ENCODE measurements at regions not wholly inside any gene's neighbourhood (a gene's known extent, or its start where the extent isn't known, plus 50 kb on each side); places are given as distances from the start of the nearest gene placed in this dataset.

GRCh38 chr9:100911273-100911672 is 117.3 kb upstream of the PLPPR1 start:
- Histone ChIP-seq H3K4me1 (ENCODE audit: insufficient read depth, poor library complexity, severe bottlenecking) (no peaks in the 10 kb centered on the region), H3K27ac (ENCODE audit: poor library complexity, severe bottlenecking) (no peak overlapping the region), H3K36me3 (ENCODE audit: low read depth) (no peaks in the 10 kb centered on the region), H3K4me3 (ENCODE audit: severe bottlenecking) (no peak overlapping the region), H3K9me3 (ENCODE audit: severe bottlenecking) (no peaks in the 10 kb centered on the region), H3K27me3 (ENCODE audit: insufficient read depth, poor library complexity, severe bottlenecking) (no peaks in the 10 kb centered on the region)
- ATAC-seq (ENCODE audit: low read depth), result no peak
- DNase-seq (ENCODE audit: low spot score), result no peak
- no peak for TF ChIP-seq CTCF (IDR thresholded peaks at IDR 0.05; ENCODE audit: poor library complexity, severe bottlenecking)

GRCh38 chr9:100913257-100913656 is 115.3 kb upstream of the PLPPR1 start:
- no peak for DNase-seq (ENCODE audit: low spot score)
- H3K4me3 ChIP-seq (ENCODE audit: severe bottlenecking), result no peak overlapping the region

GRCh38 chr9:100914266-100914665 is 114.3 kb upstream of the PLPPR1 start:
- DNase-seq (ENCODE audit: low spot score) (no peak), ATAC-seq (ENCODE audit: low read depth) (no peak)
- no peaks in the 10 kb centered on the region for H3K4me1 ChIP-seq (ENCODE audit: insufficient read depth, poor library complexity, severe bottlenecking)
- H3K9me3 ChIP-seq (ENCODE audit: severe bottlenecking), result no peaks in the 10 kb centered on the region
- no peak overlapping the region for H3K4me3 ChIP-seq (ENCODE audit: severe bottlenecking)
- H3K36me3 ChIP-seq (ENCODE audit: low read depth), result no peaks in the 10 kb centered on the region
- no peak for TF ChIP-seq CTCF (IDR thresholded peaks at IDR 0.05; ENCODE audit: poor library complexity, severe bottlenecking)
- no peaks in the 10 kb centered on the region for H3K27me3 ChIP-seq (ENCODE audit: insufficient read depth, poor library complexity, severe bottlenecking)
- H3K27ac ChIP-seq (ENCODE audit: poor library complexity, severe bottlenecking), result no peak overlapping the region

More at GRCh38 chr9:100913257-100913656, 115.3 kb upstream of the PLPPR1 start:
- no peak overlapping the region for H3K27ac ChIP-seq (ENCODE audit: poor library complexity, severe bottlenecking)
- no peaks in the 10 kb centered on the region for H3K36me3 ChIP-seq (ENCODE audit: low read depth)
- H3K4me1 ChIP-seq (ENCODE audit: insufficient read depth, poor library complexity, severe bottlenecking), result no peaks in the 10 kb centered on the region
- ATAC-seq (ENCODE audit: low read depth), result no peak
- no peaks in the 10 kb centered on the region for H3K9me3 ChIP-seq (ENCODE audit: severe bottlenecking)
- no peaks in the 10 kb centered on the region for H3K27me3 ChIP-seq (ENCODE audit: insufficient read depth, poor library complexity, severe bottlenecking)
- TF ChIP-seq CTCF (IDR thresholded peaks at IDR 0.05; ENCODE audit: poor library complexity, severe bottlenecking), result no peak

GRCh38 chr9:100919506-100919905 is 109.0 kb upstream of the PLPPR1 start:
- Histone ChIP-seq H3K36me3 (ENCODE audit: low read depth) (no peaks in the 10 kb centered on the region), H3K9me3 (ENCODE audit: severe bottlenecking) (no peaks in the 10 kb centered on the region), H3K4me3 (ENCODE audit: severe bottlenecking) (no peak overlapping the region), H3K27ac (ENCODE audit: poor library complexity, severe bottlenecking) (no peak overlapping the region), H3K27me3 (ENCODE audit: insufficient read depth, poor library complexity, severe bottlenecking) (no peaks in the 10 kb centered on the region), H3K4me1 (ENCODE audit: insufficient read depth, poor library complexity, severe bottlenecking) (no peaks in the 10 kb centered on the region)
- DNase-seq (ENCODE audit: low spot score) (no peak), ATAC-seq (ENCODE audit: low read depth) (no peak)
- TF ChIP-seq CTCF (IDR thresholded peaks at IDR 0.05; ENCODE audit: poor library complexity, severe bottlenecking), result no peak

- Histone ChIP-seq H3K27me3 (ENCODE audit: insufficient read depth, poor library complexity, severe bottlenecking) (no peaks in the 10 kb centered on the region), H3K36me3 (ENCODE audit: low read depth) (no peaks in the 10 kb centered on the region), H3K4me3 (ENCODE audit: severe bottlenecking) (no peak overlapping the region), H3K4me1 (ENCODE audit: insufficient read depth, poor library complexity, severe bottlenecking) (no peaks in the 10 kb centered on the region), H3K27ac (ENCODE audit: poor library complexity, severe bottlenecking) (no peak overlapping the region), H3K9me3 (ENCODE audit: severe bottlenecking) (no peaks in the 10 kb centered on the region)
- DNase-seq (ENCODE audit: low spot score) (no peak), ATAC-seq (ENCODE audit: low read depth) (no peak)
- TF ChIP-seq CTCF (IDR thresholded peaks at IDR 0.05; ENCODE audit: poor library complexity, severe bottlenecking), result no peak
Measured at GRCh38 chr9:100926366-100926765, 102.2 kb upstream of the PLPPR1 start.
